CD14-positive monocyte (primary cell): ENCODE measurements at regions not wholly inside any gene's neighbourhood (a gene's known extent, or its start where the extent isn't known, plus 50 kb on each side); places are given as distances from the start of the nearest gene placed in this dataset.

Experiments used
- DNase-seq, 3 donors: peaks; one replicate each; pipeline ENCODE4 v3.0.0-alpha.2; 2011 to 2022
- H2AFZ ChIP-seq: 2 replicates; pipeline ENCODE4 v1.6.0; 2012; ENCODE audit warnings: mild to moderate bottlenecking, low read depth, low read length, inconsistent platforms; ENCODE audit not compliant: insufficient read depth, poor library complexity, severe bottlenecking
- H3K27ac ChIP-seq, 2 donors: 1 replicate in 1 of 2; 2 replicates in 1 of 2; pipeline ENCODE4 v1.5.1; 2012 to 2013; ENCODE audit warnings: low read length in 2 of 2, control low read depth in 1 of 2, inconsistent platforms in 1 of 2, low read depth in 1 of 2, mild to moderate bottlenecking in 1 of 2
- H3K27me3 ChIP-seq, 2 donors: one replicate each; pipeline versions ENCODE4 v1.6.0 to v1.6.1; 2011 to 2013; ENCODE audit warnings: low read length in 2 of 2; ENCODE audit not compliant: control insufficient read depth in 2 of 2, insufficient read depth in 2 of 2
- H3K36me3 ChIP-seq, 2 donors: replicated peaks in 1 of 2; 1 replicate in 1 of 2; 2 replicates in 1 of 2; pipeline versions ENCODE4 v1.5.1 to v1.6.1; 2012 to 2013; ENCODE audit warnings: low read length in 2 of 2, control low read depth in 1 of 2, inconsistent platforms in 1 of 2, mild to moderate bottlenecking in 1 of 2; ENCODE audit not compliant: insufficient read depth in 2 of 2, control insufficient read depth in 1 of 2
- H3K4me1 ChIP-seq, 2 donors: 1 replicate in 1 of 2; 2 replicates in 1 of 2; pipeline versions ENCODE4 v1.5.1 to v1.6.1; 2012 to 2013; ENCODE audit warnings: low read length in 2 of 2, control low read depth in 1 of 2, inconsistent platforms in 1 of 2, mild to moderate bottlenecking in 1 of 2, moderate library complexity in 1 of 2; ENCODE audit not compliant: insufficient read depth in 2 of 2, control insufficient read depth in 1 of 2
- H3K4me2 ChIP-seq: replicated peaks from 2 replicates; pipeline ENCODE3; 2012; ENCODE audit warnings: low read length, moderate library complexity, mild to moderate bottlenecking; ENCODE audit not compliant: poor library complexity, severe bottlenecking; ENCODE audit errors: extremely low read depth
- H3K4me3 ChIP-seq, 3 experiments: fragments of 200-600 bp in 1 of 3; sonication (generic) in 1 of 3; replicated peaks in 1 of 3; 1 replicate in 2 of 3; 2 replicates in 1 of 3; pipeline ENCODE4 v1.5.1; 2011 to 2013; ENCODE audit warnings: low read length in 3 of 3, mild to moderate bottlenecking in 3 of 3, control low read depth in 2 of 3, low read depth in 2 of 3, inconsistent platforms in 1 of 3, moderate library complexity in 1 of 3
- H3K79me2 ChIP-seq: 2 replicates; pipeline ENCODE4 v1.6.0; 2012; ENCODE audit warnings: mild to moderate bottlenecking, control low read depth, inconsistent platforms, low read length, moderate library complexity; ENCODE audit not compliant: insufficient read depth
- H3K9ac ChIP-seq: 2 replicates; pipeline ENCODE4 v1.6.0; 2017; ENCODE audit warnings: low read length, mild to moderate bottlenecking; ENCODE audit not compliant: insufficient read depth, poor library complexity, severe bottlenecking
- H3K9me3 ChIP-seq, 2 donors: replicated peaks in 1 of 2; 1 replicate in 1 of 2; 2 replicates in 1 of 2; pipeline versions ENCODE4 v1.5.1 to v1.6.1; 2012 to 2013; ENCODE audit warnings: low read length in 2 of 2, control low read depth in 1 of 2; ENCODE audit not compliant: control insufficient read depth in 1 of 2, insufficient read depth in 1 of 2
- H4K20me1 ChIP-seq: 2 replicates; pipeline ENCODE4 v1.6.0; 2012; ENCODE audit warnings: mild to moderate bottlenecking, low read length, control low read depth, moderate library complexity; ENCODE audit not compliant: insufficient read depth
- H3K27ac Mint-ChIP-seq, 7 donors: one replicate each; pipeline ENCODE4 v1.8.0; 2020; ENCODE audit warnings: mild to moderate bottlenecking in 7 of 7, mixed read lengths in 7 of 7, moderate library complexity in 6 of 7, inconsistent platforms in 2 of 7
- H3K27me3 Mint-ChIP-seq, 3 donors: one replicate each; pipeline ENCODE4 v1.8.0; 2021 to 2022; ENCODE audit warnings: low read depth in 3 of 3, mild to moderate bottlenecking in 3 of 3, mixed read lengths in 3 of 3, moderate library complexity in 3 of 3, inconsistent platforms in 1 of 3
- H3K36me3 Mint-ChIP-seq, 2 donors: one replicate each; pipeline ENCODE4 v1.8.0; 2020; ENCODE audit warnings: mixed read lengths in 2 of 2, inconsistent platforms in 1 of 2, mild to moderate bottlenecking in 1 of 2
- H3K4me1 Mint-ChIP-seq: one replicate; pipeline ENCODE4 v1.8.0; 2020; ENCODE audit warnings: mild to moderate bottlenecking, mixed read lengths
- H3K4me3 Mint-ChIP-seq, 2 donors: one replicate each; pipeline ENCODE4 v1.8.0; 2020; ENCODE audit warnings: mild to moderate bottlenecking in 2 of 2, mixed read lengths in 2 of 2, moderate library complexity in 1 of 2
- H3K9me3 Mint-ChIP-seq, 7 donors: one replicate each; pipeline ENCODE4 v1.8.0; 2020 to 2022; ENCODE audit warnings: mixed read lengths in 7 of 7, mild to moderate bottlenecking in 6 of 7, moderate library complexity in 6 of 7, inconsistent platforms in 2 of 7
- CTCF ChIP-seq: fragments of 200-600 bp; IDR thresholded peaks from one replicate; pipeline ENCODE4 v1.8.0; 2022; ENCODE audit warnings: antibody characterized with exemption, mild to moderate bottlenecking
- WGBS: methylation state at CpG from one replicate; pipeline ENCODE4 v1.1.5; 2013; ENCODE audit warnings: missing lambda C conversion rate; ENCODE audit not compliant: insufficient coverage; 5-methylcytosine and 5-hydroxymethylcytosine counted together
- intact Hi-C, 2 donors: fragments of 100-400 bp; cut with micrococcal nuclease; formaldehyde crosslinking; loops; one replicate each; pipeline versions ENCODE4 v1.15.0 to v1.15.1; 2023

GRCh38 chr9:87085521-87085920 is 138.2 kb upstream of the GAS1 start:
- H3K27me3 Mint-ChIP-seq, result peaks cover 0 to 2% (median 0%) of the 10 kb centered on the region in 3 donors
- H3K36me3 Mint-ChIP-seq, result no peaks in the 10 kb centered on the region
- Histone ChIP-seq H4K20me1 (no peaks in the 10 kb centered on the region), H3K4me2 (no peak overlapping the region), H3K36me3 (no peaks in the 10 kb centered on the region), H3K27me3 (no peaks in the 10 kb centered on the region), H3K9ac (no peak overlapping the region), H3K4me3 (no peak overlapping the region), H3K4me1 (no peaks in the 10 kb centered on the region), H3K79me2 (no peaks in the 10 kb centered on the region), H3K27ac (no peak overlapping the region), H2AFZ (no peak overlapping the region), H3K9me3 (peaks cover 5 to 16% of the 10 kb centered on the region in 2 donors)
- no peak overlapping the region for H3K27ac Mint-ChIP-seq
- no peaks in the 10 kb centered on the region for H3K4me1 Mint-ChIP-seq
- TF ChIP-seq CTCF, result no peak
- no peak for DNase-seq
- no peak overlapping the region for H3K4me3 Mint-ChIP-seq
- 91% methylated on average over 7 of the region's 9 CpGs for WGBS
- intact Hi-C loops, result no loop called here
- H3K9me3 Mint-ChIP-seq, result peaks cover 0 to 22% (median 3%) of the 10 kb centered on the region in 7 donors

DNA sequence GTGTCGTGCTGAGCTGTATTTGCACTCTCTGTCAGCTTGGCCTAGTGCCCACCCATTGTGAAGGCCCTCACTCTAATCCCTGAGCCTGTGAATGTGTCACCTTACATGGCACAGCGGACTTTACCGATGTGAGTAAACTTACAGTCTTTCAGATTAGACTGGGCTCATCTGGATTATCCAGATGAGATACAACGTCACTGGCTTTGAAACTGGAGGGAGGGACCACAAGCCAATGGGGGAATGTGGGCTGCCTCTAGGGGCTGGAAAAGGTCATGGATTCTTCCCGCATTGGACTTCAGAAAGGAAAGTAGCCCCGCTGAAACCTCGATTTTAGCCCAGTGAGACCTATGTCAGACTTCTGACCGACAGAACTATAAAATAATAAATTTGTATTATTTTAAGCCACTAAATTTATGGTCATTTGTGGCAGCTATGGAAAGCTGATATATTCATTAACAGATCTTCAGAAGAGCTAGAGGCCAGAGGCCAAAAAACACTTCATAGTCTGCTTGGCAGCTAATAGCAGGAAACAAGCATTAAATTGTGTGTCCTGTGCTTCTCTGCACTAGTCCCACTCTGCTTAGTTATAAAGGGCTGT is 139.0 kb upstream of the GAS1 start:
- WGBS, result 97% methylated on average over 4 of the region's 8 CpGs
- peaks cover 0 to 22% (median 3%) of the 10 kb centered on the region in 7 donors for H3K9me3 Mint-ChIP-seq
- Histone ChIP-seq H3K27me3 (no peaks in the 10 kb centered on the region), H4K20me1 (no peaks in the 10 kb centered on the region), H3K9ac (no peak overlapping the region), H3K4me1 (no peaks in the 10 kb centered on the region), H3K27ac (no peak overlapping the region), H3K36me3 (no peaks in the 10 kb centered on the region), H3K4me2 (no peak overlapping the region), H2AFZ (no peak overlapping the region), H3K4me3 (no peak overlapping the region), H3K9me3 (peaks cover 5 to 16% of the 10 kb centered on the region in 2 donors), H3K79me2 (no peaks in the 10 kb centered on the region)
- TF ChIP-seq CTCF, result no peak
- intact Hi-C loops, result no loop called here
- no peaks in the 10 kb centered on the region for H3K4me1 Mint-ChIP-seq
- H3K27ac Mint-ChIP-seq, result no peak overlapping the region
- H3K27me3 Mint-ChIP-seq, result peaks cover 0 to 2% (median 0%) of the 10 kb centered on the region in 3 donors
- H3K4me3 Mint-ChIP-seq, result no peak overlapping the region
- H3K36me3 Mint-ChIP-seq, result no peaks in the 10 kb centered on the region
- DNase-seq, result no peak
